Endothelial cell (in vitro differentiated cells): ENCODE measurements at regions not wholly inside any gene's neighbourhood (a gene's known extent, or its start where the extent isn't known, plus 50 kb on each side); places are given as distances from the start of the nearest gene placed in this dataset.

Source experiments
- DNase-seq: peaks from one replicate; pipeline ENCODE4 v3.0.0; 2021; ENCODE audit warnings: low spot score
- H3K27ac Mint-ChIP-seq: one replicate; pipeline ENCODE4 v1.8.0; 2021; ENCODE audit warnings: mixed read lengths, inconsistent platforms; ENCODE audit not compliant: unreplicated experiment
- H3K27me3 Mint-ChIP-seq: one replicate; pipeline ENCODE4 v1.8.0; 2021; ENCODE audit warnings: mild to moderate bottlenecking, moderate library complexity, mixed read lengths, inconsistent platforms; ENCODE audit not compliant: unreplicated experiment
- H3K36me3 Mint-ChIP-seq: one replicate; pipeline ENCODE4 v1.8.0; 2021; ENCODE audit warnings: mild to moderate bottlenecking, low read depth, mixed read lengths, inconsistent platforms; ENCODE audit not compliant: unreplicated experiment
- H3K4me1 Mint-ChIP-seq: one replicate; pipeline ENCODE4 v1.8.0; 2021; ENCODE audit warnings: mild to moderate bottlenecking, mixed read lengths, inconsistent platforms; ENCODE audit not compliant: unreplicated experiment
- H3K4me3 Mint-ChIP-seq: one replicate; pipeline ENCODE4 v1.8.0; 2021; ENCODE audit warnings: mild to moderate bottlenecking, mixed read lengths, inconsistent platforms; ENCODE audit not compliant: unreplicated experiment
- H3K9me3 Mint-ChIP-seq: one replicate; pipeline ENCODE4 v1.8.0; 2021; ENCODE audit warnings: mixed read lengths, inconsistent platforms; ENCODE audit not compliant: unreplicated experiment
- TF ChIP-seq, protein P1 (sequence below): fragments of 200-600 bp; sonication (generic); IDR thresholded peaks from one replicate; pipeline ENCODE4 v1.5.0; 2021; ENCODE audit warnings: antibody characterized with exemption; ENCODE audit not compliant: unreplicated experiment

DNA sequence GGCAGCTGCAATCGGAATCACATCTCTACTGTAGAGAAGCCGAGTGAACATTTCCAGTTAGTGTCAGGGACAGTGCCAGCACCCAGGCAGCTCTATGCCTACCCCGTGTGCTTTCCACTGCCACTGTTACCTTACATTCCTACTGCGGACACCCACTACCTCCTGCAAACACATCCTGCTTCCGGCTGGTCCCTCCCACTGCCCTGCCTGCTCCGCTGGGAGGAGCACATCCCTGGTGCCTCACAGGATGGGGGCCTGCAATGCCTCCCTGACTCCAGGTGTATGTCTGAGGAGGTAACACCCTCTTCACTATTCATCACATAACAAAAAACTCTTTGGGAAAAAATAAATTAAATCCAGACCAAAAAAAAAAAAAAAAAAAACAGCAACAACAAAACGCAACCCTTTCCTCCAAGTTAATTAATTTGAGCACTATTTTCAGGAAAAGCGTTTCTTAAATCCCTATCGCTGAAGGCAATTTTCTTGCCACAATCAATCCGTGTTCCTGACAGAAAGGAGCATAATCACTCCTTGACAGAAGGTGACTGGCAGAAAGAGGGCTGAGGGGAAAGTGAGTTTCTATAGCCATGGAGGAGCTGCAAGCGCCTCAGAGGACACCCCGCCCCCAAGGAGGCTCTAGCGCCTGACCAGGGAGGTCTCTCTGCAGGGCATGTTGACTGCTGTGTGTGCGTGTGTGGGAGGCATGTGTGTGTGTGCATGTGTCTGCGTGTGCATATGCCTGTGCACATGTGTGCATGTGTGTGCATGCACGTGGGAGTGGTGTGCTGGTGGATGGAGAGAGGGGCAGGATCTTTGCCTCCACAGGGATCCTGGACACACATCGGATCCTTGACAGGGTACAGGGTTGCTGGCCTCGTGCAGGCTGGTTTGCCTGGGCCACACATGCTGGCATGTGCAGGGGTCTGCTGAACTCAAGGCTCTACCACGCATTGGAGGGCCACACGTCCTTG is 134.8 kb upstream of the NTM start:
- DNase-seq, result no peak
- TF ChIP-seq, protein P1, sequence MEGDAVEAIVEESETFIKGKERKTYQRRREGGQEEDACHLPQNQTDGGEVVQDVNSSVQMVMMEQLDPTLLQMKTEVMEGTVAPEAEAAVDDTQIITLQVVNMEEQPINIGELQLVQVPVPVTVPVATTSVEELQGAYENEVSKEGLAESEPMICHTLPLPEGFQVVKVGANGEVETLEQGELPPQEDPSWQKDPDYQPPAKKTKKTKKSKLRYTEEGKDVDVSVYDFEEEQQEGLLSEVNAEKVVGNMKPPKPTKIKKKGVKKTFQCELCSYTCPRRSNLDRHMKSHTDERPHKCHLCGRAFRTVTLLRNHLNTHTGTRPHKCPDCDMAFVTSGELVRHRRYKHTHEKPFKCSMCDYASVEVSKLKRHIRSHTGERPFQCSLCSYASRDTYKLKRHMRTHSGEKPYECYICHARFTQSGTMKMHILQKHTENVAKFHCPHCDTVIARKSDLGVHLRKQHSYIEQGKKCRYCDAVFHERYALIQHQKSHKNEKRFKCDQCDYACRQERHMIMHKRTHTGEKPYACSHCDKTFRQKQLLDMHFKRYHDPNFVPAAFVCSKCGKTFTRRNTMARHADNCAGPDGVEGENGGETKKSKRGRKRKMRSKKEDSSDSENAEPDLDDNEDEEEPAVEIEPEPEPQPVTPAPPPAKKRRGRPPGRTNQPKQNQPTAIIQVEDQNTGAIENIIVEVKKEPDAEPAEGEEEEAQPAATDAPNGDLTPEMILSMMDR, result no peak
- Mint-ChIP-seq H3K27ac (no peak overlapping the region), H3K9me3 (no peaks in the 10 kb centered on the region), H3K4me3 (no peak overlapping the region), H3K27me3 (no peaks in the 10 kb centered on the region), H3K36me3 (no peaks in the 10 kb centered on the region), H3K4me1 (no peaks in the 10 kb centered on the region)

DNA sequence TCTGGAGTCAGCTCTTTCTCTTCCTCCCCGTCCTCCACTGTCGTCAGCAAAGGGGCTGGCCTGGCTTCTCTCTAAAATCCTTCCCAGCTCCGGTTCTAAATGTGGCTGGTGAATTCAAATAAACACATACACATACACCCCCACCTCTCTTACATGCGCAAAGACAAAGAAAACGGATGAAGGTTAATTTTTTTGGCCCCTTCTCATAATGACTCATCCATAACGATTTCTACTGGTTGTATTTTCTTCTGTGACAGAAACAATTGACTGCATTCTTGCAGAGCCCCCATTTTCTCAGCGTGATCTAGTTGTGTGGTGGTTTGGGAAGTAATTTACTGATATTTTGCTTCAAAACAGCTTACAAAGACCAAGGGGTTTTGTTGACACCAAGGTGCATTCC is 130.0 kb upstream of the NTM start:
- DNase-seq, result no peak
- TF ChIP-seq, protein P1, result no peak
- no peaks in the 10 kb centered on the region for H3K9me3 Mint-ChIP-seq
- H3K36me3 Mint-ChIP-seq, result no peaks in the 10 kb centered on the region
- no peak overlapping the region for H3K27ac Mint-ChIP-seq
- no peak overlapping the region for H3K4me3 Mint-ChIP-seq
- H3K27me3 Mint-ChIP-seq, result no peaks in the 10 kb centered on the region
- H3K4me1 Mint-ChIP-seq, result no peaks in the 10 kb centered on the region

DNA sequence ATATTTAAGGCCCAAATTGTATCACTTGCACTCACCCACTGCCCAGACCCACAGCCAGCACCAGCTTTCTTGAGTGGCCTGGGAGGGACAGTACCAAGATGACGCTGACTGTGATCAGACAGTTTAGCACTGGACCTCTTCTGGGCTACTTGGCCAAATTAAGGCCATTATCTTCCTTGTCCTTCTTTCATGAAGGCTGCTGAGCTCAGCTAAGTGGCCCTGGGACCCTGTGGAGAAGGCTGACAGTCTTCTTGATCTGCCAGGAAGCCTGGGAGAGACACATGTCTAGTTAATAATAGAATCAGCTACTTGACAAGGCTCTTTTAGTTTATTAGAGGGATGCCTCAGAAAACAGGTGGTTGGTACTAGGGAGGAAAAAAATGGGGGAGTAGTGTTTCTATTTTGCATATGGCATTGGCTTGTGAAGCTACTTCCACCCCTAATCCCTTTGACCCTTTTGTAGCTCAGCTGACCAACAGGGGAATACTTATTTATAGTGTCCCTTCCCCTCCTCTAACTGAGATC is 127.9 kb upstream of the NTM start:
- Mint-ChIP-seq H3K4me1 (peaks cover 2% of the 10 kb centered on the region), H3K36me3 (no peaks in the 10 kb centered on the region), H3K4me3 (no peak overlapping the region), H3K9me3 (no peaks in the 10 kb centered on the region), H3K27me3 (no peaks in the 10 kb centered on the region), H3K27ac (no peak overlapping the region)
- TF ChIP-seq, protein P1, result no peak
- DNase-seq, result no peak

DNA sequence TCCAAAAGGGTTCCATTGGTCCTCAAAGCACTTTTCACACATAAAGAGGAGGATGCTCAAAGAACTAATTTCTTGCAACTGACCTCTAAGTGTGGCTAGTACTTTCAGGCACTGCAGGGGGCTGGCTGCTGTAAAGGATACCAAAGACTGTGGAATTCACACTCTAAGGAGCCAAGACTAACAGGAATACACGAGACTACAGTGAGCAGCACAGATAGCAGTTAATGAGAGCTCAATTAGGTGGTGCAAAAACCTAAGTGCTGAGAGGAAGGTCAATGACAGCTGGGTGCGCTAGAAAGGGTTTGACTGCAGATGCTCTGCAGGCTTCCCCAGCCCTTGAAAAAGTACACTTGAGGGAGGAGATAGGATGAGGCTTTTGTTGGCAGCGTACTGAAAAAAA is 124.3 kb upstream of the NTM start:
- Mint-ChIP-seq H3K36me3 (no peaks in the 10 kb centered on the region), H3K27ac (no peak overlapping the region), H3K9me3 (no peaks in the 10 kb centered on the region), H3K4me3 (no peak overlapping the region), H3K27me3 (no peaks in the 10 kb centered on the region), H3K4me1 (peaks cover 2% of the 10 kb centered on the region)
- TF ChIP-seq, protein P1, result no peak
- no peak for DNase-seq

DNA sequence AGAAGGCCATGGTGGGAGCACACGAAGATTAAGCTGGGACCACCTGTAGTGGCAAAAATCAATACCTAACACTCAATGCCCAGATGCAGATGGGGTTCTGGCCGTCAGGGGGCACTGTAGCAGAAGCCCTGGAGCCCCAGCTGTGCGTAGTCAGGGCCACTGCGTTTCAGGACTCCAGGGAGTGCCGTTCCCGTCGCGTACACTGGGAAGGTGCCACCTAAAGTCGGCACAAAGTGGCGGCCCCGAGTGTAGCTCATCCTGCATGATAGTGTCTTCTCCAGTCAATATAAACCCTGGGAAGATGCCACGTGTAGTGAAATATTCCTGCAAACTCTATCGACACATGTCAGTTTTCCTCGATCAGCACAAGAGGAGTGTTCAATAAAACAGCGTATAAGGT is 123.8 kb upstream of the NTM start:
- Mint-ChIP-seq H3K4me3 (no peak overlapping the region), H3K27me3 (no peaks in the 10 kb centered on the region)
- DNase-seq, result peak; percentile 71

More for the DNA sequence above, 123.8 kb upstream of the NTM start:
- Mint-ChIP-seq H3K4me1 (peaks cover 2% of the 10 kb centered on the region), H3K9me3 (no peaks in the 10 kb centered on the region), H3K27ac (no peak overlapping the region), H3K36me3 (no peaks in the 10 kb centered on the region)
- TF ChIP-seq, protein P1, result peak; percentile 63
